ENCODE measurements at regions not wholly inside any gene's neighbourhood (a gene's known extent, or its start where the extent isn't known, plus 50 kb on each side); places are given as distances from the start of the nearest gene placed in this dataset.

- TF ChIP-seq CTCF (IDR thresholded peaks at IDR 0.05; ENCODE audit: poor library complexity) (no peak), EZH2 (IDR thresholded peaks at IDR 0.05; ENCODE audit: borderline replicate concordance) (no peak)
These were observed 404.6 kb upstream of the F9 start for GRCh38 chrX:139125916-139126315.
